Mesenchymal stem cell (in vitro differentiated cells and primary cell): ENCODE measurements at regions not wholly inside any gene's neighbourhood (a gene's known extent, or its start where the extent isn't known, plus 50 kb on each side); places are given as distances from the start of the nearest gene placed in this dataset.

ENCODE experiments used
- DNase-seq: peaks from one replicate; pipeline ENCODE4 v3.0.0-alpha.2; 2013
- H2AFZ ChIP-seq: one replicate; pipeline ENCODE4 v1.6.1; 2013; ENCODE audit warnings: low read depth, mild to moderate bottlenecking, control low read depth, inconsistent platforms, low read length, moderate library complexity
- H2AK5ac ChIP-seq: 2 replicates; pipeline ENCODE4 v1.6.1; 2013; ENCODE audit warnings: low read length, moderate library complexity, mild to moderate bottlenecking, inconsistent platforms; ENCODE audit not compliant: severe bottlenecking
- H2BK120ac ChIP-seq: one replicate; pipeline ENCODE4 v1.6.1; 2013; ENCODE audit warnings: low read depth, mild to moderate bottlenecking, inconsistent platforms, low read length, moderate library complexity
- H2BK12ac ChIP-seq, 2 experiments: one replicate each; pipeline ENCODE4 v1.6.1; 2013; ENCODE audit warnings: inconsistent platforms in 2 of 2, low read length in 2 of 2, mild to moderate bottlenecking in 2 of 2, moderate library complexity in 2 of 2, control low read depth in 1 of 2
- H2BK15ac ChIP-seq: one replicate; pipeline ENCODE4 v1.6.1; 2013; ENCODE audit warnings: mild to moderate bottlenecking, low read depth, inconsistent platforms; ENCODE audit not compliant: poor library complexity, severe bottlenecking
- H2BK5ac ChIP-seq: 2 replicates; pipeline ENCODE4 v1.6.1; 2013; ENCODE audit warnings: low read depth, mild to moderate bottlenecking, low read length, control low read depth, inconsistent platforms; ENCODE audit not compliant: poor library complexity, severe bottlenecking
- H3K14ac ChIP-seq, 2 experiments: one replicate each; pipeline ENCODE4 v1.6.1; 2013; ENCODE audit warnings: inconsistent platforms in 2 of 2, low read length in 2 of 2, control low read depth in 1 of 2, mild to moderate bottlenecking in 1 of 2, moderate library complexity in 1 of 2
- H3K18ac ChIP-seq, 2 experiments: one replicate each; pipeline ENCODE4 v1.6.1; 2013; ENCODE audit warnings: inconsistent platforms in 2 of 2, low read length in 2 of 2, control low read depth in 1 of 2, low read depth in 1 of 2, mild to moderate bottlenecking in 1 of 2
- H3K23ac ChIP-seq, 2 experiments: one replicate each; pipeline ENCODE4 v1.6.1; 2013; ENCODE audit warnings: inconsistent platforms in 2 of 2, low read length in 2 of 2, mild to moderate bottlenecking in 2 of 2, moderate library complexity in 2 of 2, control low read depth in 1 of 2
- H3K27ac ChIP-seq: 2 replicates; pipeline ENCODE4 v1.5.1; 2013; ENCODE audit warnings: mild to moderate bottlenecking, moderate library complexity, low read length, control low read depth, inconsistent platforms; ENCODE audit not compliant: poor library complexity, severe bottlenecking
- H3K27me3 ChIP-seq, 2 experiments: 2 replicates each; pipeline versions ENCODE4 v1.6.1 to v1.7.0; 2013; ENCODE audit warnings: low read length in 2 of 2, mild to moderate bottlenecking in 2 of 2, moderate library complexity in 2 of 2, control low read depth in 1 of 2, inconsistent platforms in 1 of 2; ENCODE audit not compliant: control insufficient read depth in 1 of 2, insufficient read depth in 1 of 2
- H3K36me3 ChIP-seq, 2 experiments: 2 replicates each; pipeline versions ENCODE4 v1.6.1 to v1.7.0; 2013; ENCODE audit warnings: low read length in 2 of 2, control low read depth in 1 of 2, inconsistent platforms in 1 of 2, low read depth in 1 of 2, mild to moderate bottlenecking in 1 of 2; ENCODE audit not compliant: insufficient read depth in 2 of 2, control insufficient read depth in 1 of 2
- H3K4ac ChIP-seq, 2 experiments: one replicate each; pipeline ENCODE4 v1.6.1; 2013; ENCODE audit warnings: inconsistent platforms in 2 of 2, low read length in 2 of 2, mild to moderate bottlenecking in 2 of 2, moderate library complexity in 2 of 2, control low read depth in 1 of 2, low read depth in 1 of 2
- H3K4me1 ChIP-seq: 2 replicates; pipeline ENCODE4 v1.6.1; 2013; ENCODE audit warnings: low read depth, low read length, control low read depth; ENCODE audit not compliant: control insufficient read depth, insufficient read depth
- H3K4me2 ChIP-seq: 2 replicates; pipeline ENCODE4 v1.6.1; 2013; ENCODE audit warnings: low read length, mild to moderate bottlenecking, inconsistent platforms; ENCODE audit not compliant: poor library complexity, severe bottlenecking
- H3K4me3 ChIP-seq, 2 experiments: 2 replicates each; pipeline versions ENCODE4 v1.5.1 to v1.7.0; 2013; ENCODE audit warnings: low read length in 2 of 2, mild to moderate bottlenecking in 2 of 2, control low read depth in 1 of 2, low read depth in 1 of 2; ENCODE audit not compliant: insufficient read depth in 1 of 2
- H3K79me1 ChIP-seq: replicated peaks from 2 replicates; pipeline ENCODE4 v1.6.1; 2013; ENCODE audit warnings: mild to moderate bottlenecking, control low read depth, low read length, inconsistent platforms; ENCODE audit not compliant: poor library complexity, severe bottlenecking
- H3K9ac ChIP-seq: 2 replicates; pipeline ENCODE4 v1.7.0; 2013; ENCODE audit warnings: mild to moderate bottlenecking, low read length, moderate library complexity
- H3K9me3 ChIP-seq: 2 replicates; pipeline ENCODE4 v1.7.0; 2013; ENCODE audit warnings: mild to moderate bottlenecking, low read length; ENCODE audit not compliant: control insufficient read depth
- H4K8ac ChIP-seq: one replicate; pipeline ENCODE4 v1.6.1; 2013; ENCODE audit warnings: inconsistent platforms, mild to moderate bottlenecking, low read length, moderate library complexity
- H4K91ac ChIP-seq: one replicate; pipeline ENCODE4 v1.6.1; 2013; ENCODE audit warnings: mild to moderate bottlenecking, low read length, inconsistent platforms
- WGBS: methylation state at CpG from one replicate; pipeline ENCODE4 v1.1.7; 2013; ENCODE audit warnings: mixed read lengths; 5-methylcytosine and 5-hydroxymethylcytosine counted together

DNA sequence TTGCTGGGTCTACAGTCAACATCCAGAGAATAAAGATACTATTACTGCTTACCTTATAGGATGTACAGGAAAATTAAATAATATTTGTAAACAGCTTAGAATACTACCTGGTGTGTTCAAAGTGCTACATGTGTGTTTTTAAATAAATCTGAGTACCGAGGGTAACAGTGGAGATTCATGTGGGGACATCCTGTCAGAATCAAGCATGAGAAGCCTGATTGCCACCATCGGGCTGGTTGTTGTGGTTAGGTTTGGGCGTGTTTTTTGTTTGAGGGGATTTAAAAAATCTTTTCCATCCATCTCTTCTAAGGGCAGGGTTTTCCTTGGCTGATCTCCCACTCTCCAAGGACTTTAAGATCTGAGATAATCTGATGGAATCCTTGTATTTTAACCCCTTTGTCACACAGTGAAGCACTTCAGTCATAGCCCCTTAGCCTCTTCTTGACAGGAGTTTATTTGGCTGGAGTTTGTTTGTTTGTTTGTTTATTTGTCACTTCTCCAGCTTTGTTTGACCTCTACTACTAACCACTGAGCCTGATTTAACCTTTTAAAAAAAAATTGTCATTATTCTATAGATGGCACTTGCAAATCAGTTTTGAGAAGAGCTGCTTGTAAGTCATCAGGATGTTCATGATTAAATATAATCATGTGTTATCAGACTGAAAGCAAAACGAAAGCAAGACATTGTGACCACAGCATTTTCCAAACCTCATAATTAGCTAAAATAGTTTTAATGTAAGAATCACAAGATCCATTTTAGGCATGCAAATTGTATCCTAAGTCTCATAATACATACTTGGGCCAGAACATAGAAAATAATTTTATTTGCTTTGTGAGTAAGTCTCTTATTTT lies 72.8 kb upstream of the RARB start:
- H4K8ac ChIP-seq, result no peak overlapping the region
- no peaks in the 10 kb centered on the region for H3K27me3 ChIP-seq
- no peak overlapping the region for H3K27ac ChIP-seq
- H3K9me3 ChIP-seq, result no peaks in the 10 kb centered on the region
- H3K9ac ChIP-seq, result no peak overlapping the region
- WGBS, result 96% methylated on average over 1 of the region's 4 CpGs
- H2BK15ac ChIP-seq, result no peak overlapping the region
- H3K18ac ChIP-seq, result no peak overlapping the region
- no peak overlapping the region for H2AFZ ChIP-seq
- H4K91ac ChIP-seq, result no peak overlapping the region
- no peak overlapping the region for H3K23ac ChIP-seq
- H2AK5ac ChIP-seq, result no peak overlapping the region
- H2BK5ac ChIP-seq, result no peak overlapping the region
- no peak overlapping the region for H2BK120ac ChIP-seq
- H3K4ac ChIP-seq, result no peak overlapping the region
- H3K79me1 ChIP-seq, result no peaks in the 10 kb centered on the region
- no peaks in the 10 kb centered on the region for H3K4me1 ChIP-seq
- H3K14ac ChIP-seq, result no peak overlapping the region
- H2BK12ac ChIP-seq, result no peak overlapping the region
- no peaks in the 10 kb centered on the region for H3K36me3 ChIP-seq
- no peak overlapping the region for H3K4me2 ChIP-seq
- no peak for DNase-seq
- H3K4me3 ChIP-seq, result no peak overlapping the region

DNA sequence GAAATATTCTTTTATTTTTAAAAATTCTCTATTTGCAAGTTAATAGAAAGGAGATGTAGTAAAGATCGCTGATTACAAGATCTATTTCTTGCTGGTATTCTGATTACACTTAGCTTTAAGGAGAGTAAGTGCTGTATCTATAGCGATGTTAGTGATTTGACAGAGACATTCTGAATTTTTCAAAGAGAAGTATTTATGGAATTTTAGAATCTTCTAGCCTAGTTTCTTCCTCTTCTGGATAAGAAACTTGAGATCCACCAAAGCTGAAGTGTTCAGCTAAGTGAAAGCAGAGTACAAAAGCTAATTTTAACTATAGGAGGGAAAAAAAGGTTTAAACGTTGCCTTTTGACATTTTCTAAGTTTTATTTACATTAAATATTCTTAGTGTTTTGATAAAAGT lies 72.1 kb upstream of the RARB start:
- Histone ChIP-seq H4K8ac (no peak overlapping the region), H3K18ac (no peak overlapping the region), H2BK15ac (no peak overlapping the region), H3K9ac (no peak overlapping the region), H4K91ac (no peak overlapping the region), H3K9me3 (no peaks in the 10 kb centered on the region), H2AK5ac (no peak overlapping the region), H2AFZ (no peak overlapping the region), H3K27me3 (no peaks in the 10 kb centered on the region), H3K4me2 (no peak overlapping the region), H2BK120ac (no peak overlapping the region), H3K23ac (no peak overlapping the region), H3K36me3 (no peaks in the 10 kb centered on the region), H3K79me1 (no peaks in the 10 kb centered on the region), H3K4me3 (no peak overlapping the region), H3K27ac (no peak overlapping the region), H3K14ac (no peak overlapping the region), H3K4ac (no peak overlapping the region), H3K4me1 (no peaks in the 10 kb centered on the region), H2BK12ac (no peak overlapping the region), H2BK5ac (no peak overlapping the region)
- DNase-seq, result no peak
- 100% methylated on average over 1 of the region's 3 CpGs for WGBS

DNA sequence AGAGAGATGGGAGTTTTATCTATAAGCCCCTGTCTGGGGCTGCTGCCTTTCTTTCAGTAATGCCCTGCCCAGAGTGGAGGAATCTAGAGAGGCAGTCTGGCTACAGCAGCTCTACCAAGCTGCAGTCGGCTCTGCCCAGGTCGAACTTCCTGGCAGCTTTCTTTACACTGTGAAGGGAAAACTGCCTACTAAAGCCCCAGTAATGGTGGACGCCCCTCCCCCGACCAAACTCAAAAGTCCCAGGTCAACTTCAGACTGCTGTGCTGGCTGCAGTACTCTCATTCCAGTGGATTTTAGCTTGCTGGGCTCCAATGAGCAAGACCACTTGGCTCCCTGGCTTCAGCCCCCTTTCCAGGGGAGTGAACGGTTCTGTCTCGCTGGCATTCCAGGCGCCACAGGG lies 65.9 kb upstream of the RARB start:
- no peak overlapping the region for H2BK120ac ChIP-seq
- H3K14ac ChIP-seq, result no peak overlapping the region
- 86% methylated on average over 7 of the region's 7 CpGs for WGBS
- H3K4me1 ChIP-seq, result no peaks in the 10 kb centered on the region
- no peak overlapping the region for H2AK5ac ChIP-seq
- no peaks in the 10 kb centered on the region for H3K9me3 ChIP-seq
- peaks cover 0 to 2% of the 10 kb centered on the region in 2 experiments for H3K27me3 ChIP-seq
- H4K8ac ChIP-seq, result no peak overlapping the region
- no peak overlapping the region for H2BK12ac ChIP-seq
- H2AFZ ChIP-seq, result no peak overlapping the region
- H3K9ac ChIP-seq, result no peak overlapping the region
- no peaks in the 10 kb centered on the region for H3K36me3 ChIP-seq
- no peak overlapping the region for H2BK15ac ChIP-seq
- no peak overlapping the region for H3K4me3 ChIP-seq
- H3K4me2 ChIP-seq, result no peak overlapping the region
- H3K79me1 ChIP-seq, result no peaks in the 10 kb centered on the region
- DNase-seq, result no peak
- no peak overlapping the region for H3K4ac ChIP-seq
- no peak overlapping the region for H3K27ac ChIP-seq
- no peak overlapping the region for H3K23ac ChIP-seq
- H3K18ac ChIP-seq, result no peak overlapping the region
- H4K91ac ChIP-seq, result no peak overlapping the region
- no peak overlapping the region for H2BK5ac ChIP-seq

DNA sequence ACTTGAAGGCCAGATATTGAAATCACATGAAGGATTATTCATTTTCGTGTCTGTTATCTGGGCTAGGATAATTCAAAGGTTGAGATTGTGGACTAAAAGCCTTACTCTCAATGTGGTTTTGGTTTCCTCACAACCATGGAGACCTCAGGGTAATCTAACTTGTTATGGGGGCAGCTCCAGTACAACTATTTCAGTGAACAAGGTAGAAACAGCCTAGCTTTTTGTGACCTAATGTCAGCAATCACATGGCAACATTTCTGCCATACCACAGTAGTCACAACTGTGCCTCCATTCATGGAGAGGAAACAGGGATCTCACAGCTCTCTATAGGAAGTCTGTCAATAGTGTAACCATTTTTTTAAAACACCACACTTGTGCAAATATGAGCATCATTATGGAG lies 62.4 kb upstream of the RARB start:
- no peak overlapping the region for H4K91ac ChIP-seq
- H3K4me2 ChIP-seq, result no peak overlapping the region
- no peaks in the 10 kb centered on the region for H3K79me1 ChIP-seq
- no peak overlapping the region for H3K27ac ChIP-seq
- H2BK120ac ChIP-seq, result no peak overlapping the region
- H3K9ac ChIP-seq, result no peak overlapping the region
- H2BK15ac ChIP-seq, result no peak overlapping the region
- no peak overlapping the region for H3K23ac ChIP-seq
- H3K4me3 ChIP-seq, result no peak overlapping the region
- no peak overlapping the region for H3K14ac ChIP-seq
- no peaks in the 10 kb centered on the region for H3K9me3 ChIP-seq
- H2BK12ac ChIP-seq, result peak overlapping the region in 1 of 2 experiments; percentile 2
- H2AK5ac ChIP-seq, result no peak overlapping the region
- DNase-seq, result no peak
- H2BK5ac ChIP-seq, result no peak overlapping the region
- WGBS, result 82% methylated on average over 1 of the region's 1 CpG
- no peaks in the 10 kb centered on the region for H3K36me3 ChIP-seq
- no peak overlapping the region for H3K18ac ChIP-seq
- H3K27me3 ChIP-seq, result peaks cover 0 to 12% of the 10 kb centered on the region in 2 experiments
- no peaks in the 10 kb centered on the region for H3K4me1 ChIP-seq
- H4K8ac ChIP-seq, result no peak overlapping the region
- H3K4ac ChIP-seq, result no peak overlapping the region
- H2AFZ ChIP-seq, result no peak overlapping the region
